Endothelial cell of umbilical vein (primary cell): ENCODE measurements at regions not wholly inside any gene's neighbourhood (a gene's known extent, or its start where the extent isn't known, plus 50 kb on each side); places are given as distances from the start of the nearest gene placed in this dataset.

Source experiments
- BruUV-seq: library from RNA; stranded (reverse); fragments of 400-500 nt; replicated peaks from 2 replicates; lab custom pipeline; 2021; lab: Mats Ljungman, UMichigan
- CTCF ChIA-PET: fragments of 300-600, 350-600 bp; sonication (Branson Sonifier 250); formaldehyde crosslinking; loops from one replicate; lab custom pipeline; 2021; ENCODE audit warnings: antibody characterized with exemption, inconsistent platforms; lab: Charles Lee
- POLR2A ChIA-PET: fragments of 300-600, 350-600 bp; sonication (Branson Sonifier 250); formaldehyde crosslinking; loops from one replicate; lab custom pipeline; 2021; ENCODE audit warnings: antibody characterized with exemption, inconsistent platforms; lab: Charles Lee
- DNase-seq: peaks from one replicate; pipeline ENCODE4 v3.0.0-alpha.2; 2011; ENCODE audit warnings: low read depth, low spot score
- FAIRE-seq: peaks from 2 replicates; lab custom pipeline; 2011; peaks lifted over from hg19 to GRCh38; lab: Jason Lieb, UNC
- H2AFZ ChIP-seq: 2 replicates; pipeline ENCODE4 v1.6.0; 2012; ENCODE audit warnings: low read depth, low read length, control low read depth, inconsistent platforms
- H3K27ac ChIP-seq: 2 replicates; pipeline ENCODE4 v1.5.1; 2011; ENCODE audit warnings: low read depth, mild to moderate bottlenecking, control low read depth, low read length, moderate library complexity; ENCODE audit not compliant: insufficient read depth
- H3K27me3 ChIP-seq, 2 experiments: 2 replicates each; pipeline versions ENCODE4 v1.6.0 to v1.6.1; 2011; ENCODE audit warnings: low read length in 2 of 2, mixed read lengths in 1 of 2; ENCODE audit not compliant: control insufficient read depth in 2 of 2, insufficient read depth in 2 of 2
- H3K36me3 ChIP-seq, 2 experiments: 2 replicates in 1 of 2; 3 replicates in 1 of 2; pipeline ENCODE4 v1.5.1; 2011; ENCODE audit warnings: low read length in 2 of 2, mild to moderate bottlenecking in 1 of 2, moderate library complexity in 1 of 2; ENCODE audit not compliant: control insufficient read depth in 2 of 2, insufficient read depth in 2 of 2; ENCODE audit errors: extremely low read depth in 1 of 2
- H3K4me1 ChIP-seq: 3 replicates; pipeline ENCODE4 v1.5.1; 2011; ENCODE audit warnings: mild to moderate bottlenecking, low read length; ENCODE audit not compliant: control insufficient read depth, insufficient read depth; ENCODE audit errors: extremely low read depth
- H3K4me2 ChIP-seq: 2 replicates; pipeline ENCODE4 v1.6.1; 2011; ENCODE audit warnings: low read length, control low read depth, mixed read lengths; ENCODE audit not compliant: insufficient read depth
- H3K4me3 ChIP-seq, 3 experiments: fragments of 200-600 bp in 1 of 3; sonication (generic), shearing (Covaris generic) in 1 of 3; replicated peaks in 1 of 3; 2 replicates each; pipeline ENCODE4 v1.5.1; 2011 to 2016; ENCODE audit warnings: control low read depth in 3 of 3, low read length in 3 of 3, mild to moderate bottlenecking in 2 of 3, inconsistent platforms in 1 of 3, low read depth in 1 of 3, moderate library complexity in 1 of 3; ENCODE audit not compliant: insufficient read depth in 1 of 3
- H3K79me2 ChIP-seq: 2 replicates; pipeline ENCODE4 v1.6.0; 2012; ENCODE audit warnings: low read length, inconsistent platforms; ENCODE audit not compliant: control insufficient read depth, insufficient read depth
- H3K9ac ChIP-seq: replicated peaks from 2 replicates; pipeline ENCODE3; 2011; ENCODE audit warnings: low read length, control low read depth; ENCODE audit not compliant: insufficient read depth; ENCODE audit errors: extremely low read depth
- H3K9me1 ChIP-seq: replicated peaks from 3 replicates; pipeline ENCODE4 v1.6.0; 2011; ENCODE audit warnings: mild to moderate bottlenecking, low read length; ENCODE audit not compliant: control insufficient read depth, insufficient read depth; ENCODE audit errors: extremely low read depth
- H3K9me3 ChIP-seq: replicated peaks from 2 replicates; pipeline ENCODE4 v1.5.1; 2012; ENCODE audit warnings: low read length, inconsistent platforms; ENCODE audit not compliant: control insufficient read depth, insufficient read depth
- H4K20me1 ChIP-seq: replicated peaks from 2 replicates; pipeline ENCODE3; 2011; ENCODE audit warnings: mild to moderate bottlenecking, low read length; ENCODE audit not compliant: control insufficient read depth, insufficient read depth; ENCODE audit errors: extremely low read depth
- CTCF ChIP-seq, 2 donors: IDR thresholded peaks; 1 replicate in 1 of 2; 2 replicates in 1 of 2; pipeline ENCODE4 v1.5.1; 2011; ENCODE audit warnings: low read length in 2 of 2, mild to moderate bottlenecking in 2 of 2, moderate library complexity in 2 of 2, control low read depth in 1 of 2, inconsistent platforms in 1 of 2, low read depth in 1 of 2; ENCODE audit not compliant: insufficient read depth in 1 of 2; ENCODE audit errors: extremely low read depth in 1 of 2
- EZH2 ChIP-seq: IDR thresholded peaks from 2 replicates; pipeline ENCODE4 v1.6.1; 2012; ENCODE audit warnings: borderline replicate concordance, low read depth, mild to moderate bottlenecking, moderate library complexity, low read length, inconsistent platforms; ENCODE audit not compliant: severe bottlenecking
- FOS ChIP-seq: IDR thresholded peaks from 2 replicates; pipeline ENCODE4 v1.6.1; 2011; ENCODE audit warnings: mild to moderate bottlenecking, low read length, moderate library complexity, borderline replicate concordance; ENCODE audit not compliant: insufficient read depth
- GATA2 ChIP-seq: IDR thresholded peaks from 2 replicates; pipeline ENCODE4 v1.7.0; 2011; ENCODE audit warnings: low read depth, mild to moderate bottlenecking, moderate library complexity, mixed read lengths, low read length; ENCODE audit not compliant: insufficient read length, insufficient read depth
- JUN ChIP-seq: IDR thresholded peaks from 2 replicates; pipeline ENCODE4 v1.6.1; 2011; ENCODE audit warnings: borderline replicate concordance, low read depth; ENCODE audit not compliant: insufficient read length, insufficient read depth
- MAX ChIP-seq: IDR thresholded peaks from 2 replicates; pipeline ENCODE4 v1.6.1; 2011; ENCODE audit not compliant: insufficient read depth, insufficient read length
- MYC ChIP-seq: IDR thresholded peaks from one replicate; pipeline ENCODE4 v1.6.1; 2011; ENCODE audit warnings: mild to moderate bottlenecking, low read depth, low read length
- POLR2A ChIP-seq: IDR thresholded peaks from 2 replicates; pipeline ENCODE4 v1.6.1; 2012; ENCODE audit warnings: low read depth, mild to moderate bottlenecking, control low read depth, low read length
- POLR2AphosphoS5 ChIP-seq: IDR thresholded peaks from 2 replicates; pipeline ENCODE4 v1.6.1; 2012; ENCODE audit warnings: low read depth, mild to moderate bottlenecking, control low read depth, low read length, moderate library complexity; ENCODE audit not compliant: insufficient read depth
- dilution Hi-C: fragments of 300-500 bp; cut with MboI; formaldehyde crosslinking; loops from one replicate; pipeline ENCODE4 v1.15.0; 2019; ENCODE audit warnings: low sequenced_read_pairs; ENCODE audit not compliant: extremely low pct_ligation_motif_present
- intact Hi-C: fragments of 100-400 bp; cut with micrococcal nuclease; formaldehyde crosslinking; loops from one replicate; pipeline ENCODE4 v1.10.0; 2022

GRCh38 chr15:69601711-69602504 lies 149.3 kb downstream of the RPLP1 start:
- no peaks in the 10 kb centered on the region for H3K79me2 ChIP-seq
- TF ChIP-seq GATA2: no peak
- TF ChIP-seq POLR2A: no peak
- no peak for TF ChIP-seq EZH2
- TF ChIP-seq MYC: no peak
- TF ChIP-seq CTCF (IDR thresholded peaks at IDR 0.05; ENCODE audit: extremely low read depth in 1 of 2, insufficient read depth in 1 of 2, low read depth in 1 of 2, low read length in 2 of 2): no peak
- TF ChIP-seq FOS: no peak
- TF ChIP-seq MAX: no peak
- no peak for TF ChIP-seq POLR2AphosphoS5
- TF ChIP-seq JUN: no peak
- no peak overlapping the region for H3K27ac ChIP-seq
- H3K9ac ChIP-seq: no peak overlapping the region
- no TSS peak for BruUV-seq
- H3K9me1 ChIP-seq: no peaks in the 10 kb centered on the region
- dilution Hi-C loops (no loop called here), intact Hi-C loops (no loop called here)
- DNase-seq (no peak), FAIRE-seq (no peak)
- H3K4me3 ChIP-seq: no peak overlapping the region
- no peaks in the 10 kb centered on the region for H3K9me3 ChIP-seq
- ChIA-PET CTCF (interaction anchor here (1.2 kb wide), 1 partner anchor 10 kb away, joined by 3 read pairs; no protein-coding TSS in a partner anchor), POLR2A (no interaction called here)
- H3K4me2 ChIP-seq: no peak overlapping the region
- H3K4me1 ChIP-seq: no peaks in the 10 kb centered on the region
- no peak overlapping the region for H2AFZ ChIP-seq
- no peaks in the 10 kb centered on the region for H3K27me3 ChIP-seq
- no peaks in the 10 kb centered on the region for H4K20me1 ChIP-seq
- no peaks in the 10 kb centered on the region for H3K36me3 ChIP-seq
